ENCODE measurements at regions not wholly inside any gene's neighbourhood (a gene's known extent, or its start where the extent isn't known, plus 50 kb on each side); places are given as distances from the start of the nearest gene placed in this dataset.

- no peaks in the 10 kb centered on the region for H3K4me1 Mint-ChIP-seq (ENCODE audit: low read depth)
- ATAC-seq (no peak), DNase-seq (no peak)
- ChIA-PET CTCF (no interaction called here), POLR2A (no interaction called here)
- intact Hi-C loops (cut with micrococcal nuclease) = no loop called here
- H3K27me3 Mint-ChIP-seq = no peaks in the 10 kb centered on the region
- H3K36me3 Mint-ChIP-seq (ENCODE audit: low read depth) = no peaks in the 10 kb centered on the region
- peaks cover 6% of the 10 kb centered on the region for H3K9me3 Mint-ChIP-seq
- H3K4me3 Mint-ChIP-seq = no peak overlapping the region
- no peak overlapping the region for H3K27ac Mint-ChIP-seq
- no peak for TF ChIP-seq CTCF (IDR thresholded peaks at IDR 0.05)
Observed at GRCh38 chr13:68988176-68988575, 1119.5 kb upstream of the ATXN8OS start.

- DNase-seq (no peak), ATAC-seq (no peak)
- CTCF ChIA-PET = no interaction called here
- POLR2A ChIA-PET = no interaction called here
- intact Hi-C loops (cut with micrococcal nuclease) = no loop called here
- Mint-ChIP-seq H3K27me3 (no peaks in the 10 kb centered on the region), H3K4me3 (no peak overlapping the region), H3K27ac (no peak overlapping the region), H3K4me1 (ENCODE audit: low read depth) (no peaks in the 10 kb centered on the region), H3K9me3 (peaks cover 6% of the 10 kb centered on the region), H3K36me3 (ENCODE audit: low read depth) (no peaks in the 10 kb centered on the region)
- no peak for TF ChIP-seq CTCF (IDR thresholded peaks at IDR 0.05)
Observed at GRCh38 chr13:68987585-68987984, 1120.0 kb upstream of the ATXN8OS start.

GRCh38 chr13:68984688-68985319 lies 1122.8 kb upstream of the ATXN8OS start:
- ATAC-seq = no peak
- Mint-ChIP-seq H3K4me1 (ENCODE audit: low read depth) (no peaks in the 10 kb centered on the region), H3K9me3 (peaks cover 10% of the 10 kb centered on the region), H3K27ac (no peak overlapping the region), H3K27me3 (no peaks in the 10 kb centered on the region), H3K4me3 (no peak overlapping the region), H3K36me3 (ENCODE audit: low read depth) (no peaks in the 10 kb centered on the region)
- no peak for TF ChIP-seq CTCF (IDR thresholded peaks at IDR 0.05)
- intact Hi-C loops (cut with micrococcal nuclease) = no loop called here
- ChIA-PET CTCF (no interaction called here), POLR2A (no interaction called here)
- no peak for DNase-seq

GRCh38 chr13:68982961-68983619 lies 1124.5 kb upstream of the ATXN8OS start:
- H3K27me3 Mint-ChIP-seq = no peaks in the 10 kb centered on the region
- no peaks in the 10 kb centered on the region for H3K36me3 Mint-ChIP-seq (ENCODE audit: low read depth)
- ATAC-seq = no peak
- intact Hi-C loops (cut with micrococcal nuclease) = no loop called here
- no peak for TF ChIP-seq CTCF (IDR thresholded peaks at IDR 0.05)
- no peak overlapping the region for H3K4me3 Mint-ChIP-seq
- DNase-seq = no peak
- H3K4me1 Mint-ChIP-seq (ENCODE audit: low read depth) = no peaks in the 10 kb centered on the region
- CTCF ChIA-PET = no interaction called here
- POLR2A ChIA-PET = no interaction called here
- no peak overlapping the region for H3K27ac Mint-ChIP-seq
- H3K9me3 Mint-ChIP-seq = peaks cover 13% of the 10 kb centered on the region

GRCh38 chr13:68976287-68976686 lies 1131.3 kb upstream of the ATXN8OS start:
- DNase-seq (no peak), ATAC-seq (no peak)
- Mint-ChIP-seq H3K36me3 (ENCODE audit: low read depth) (no peaks in the 10 kb centered on the region), H3K27me3 (no peaks in the 10 kb centered on the region), H3K27ac (no peak overlapping the region), H3K4me1 (ENCODE audit: low read depth) (no peaks in the 10 kb centered on the region), H3K4me3 (no peak overlapping the region), H3K9me3 (peaks cover 5% of the 10 kb centered on the region)
- POLR2A ChIA-PET = no interaction called here
- intact Hi-C loops (cut with micrococcal nuclease) = no loop called here
- no peak for TF ChIP-seq CTCF (IDR thresholded peaks at IDR 0.05)
- CTCF ChIA-PET = no interaction called here

Measured in activated CD8-positive, alpha-beta T cell treated with anti-CD3 and anti-CD28 coated beads for 36 hours (primary cell).